NT2/D1 (cell line): ENCODE measurements at regions not wholly inside any gene's neighbourhood (a gene's known extent, or its start where the extent isn't known, plus 50 kb on each side); places are given as distances from the start of the nearest gene placed in this dataset.

Experiments used
- DNase-seq: peaks from one replicate; pipeline ENCODE4 v3.0.0-alpha.2; 2011; ENCODE audit warnings: low read depth, low spot score
- H3K27me3 ChIP-seq: 2 replicates; pipeline ENCODE4 v1.6.0; 2011; ENCODE audit warnings: mild to moderate bottlenecking; ENCODE audit not compliant: insufficient read length, insufficient read depth
- H3K36me3 ChIP-seq: 2 replicates; pipeline ENCODE4 v1.6.1; 2011; ENCODE audit warnings: mild to moderate bottlenecking, low read length, mixed read lengths; ENCODE audit not compliant: insufficient read depth, insufficient read length
- H3K4me1 ChIP-seq: 2 replicates; pipeline ENCODE4 v1.5.1; 2011; ENCODE audit not compliant: insufficient read depth, insufficient read length
- H3K4me3 ChIP-seq: 2 replicates; pipeline ENCODE4 v1.5.1; 2011; ENCODE audit warnings: low read depth; ENCODE audit not compliant: insufficient read length
- H3K9ac ChIP-seq: 2 replicates; pipeline ENCODE4 v1.6.0; 2011; ENCODE audit warnings: low read depth; ENCODE audit not compliant: insufficient read length
- H3K9me3 ChIP-seq: 2 replicates; pipeline ENCODE4 v1.5.1; 2011; ENCODE audit warnings: mild to moderate bottlenecking, low read length; ENCODE audit not compliant: insufficient read depth
- SUZ12 ChIP-seq: IDR thresholded peaks from 2 replicates; pipeline ENCODE4 v1.6.1; 2011; ENCODE audit not compliant: insufficient read length, insufficient read depth; ENCODE audit errors: extremely low read depth
- YY1 ChIP-seq: IDR thresholded peaks from 2 replicates; pipeline ENCODE4 v1.6.1; 2011; ENCODE audit not compliant: insufficient read length, insufficient read depth
- ZNF274 ChIP-seq: IDR thresholded peaks from 2 replicates; pipeline ENCODE4 v1.6.1; 2011; ENCODE audit warnings: mild to moderate bottlenecking, low read depth, low read length

GRCh38 chr15:87687523-87687870 is 569.0 kb downstream of the NTRK3 start:
- H3K9ac ChIP-seq: no peak overlapping the region
- TF ChIP-seq SUZ12: no peak
- TF ChIP-seq ZNF274: no peak
- TF ChIP-seq YY1: no peak
- no peaks in the 10 kb centered on the region for H3K27me3 ChIP-seq
- no peak for DNase-seq
- H3K4me1 ChIP-seq: no peaks in the 10 kb centered on the region
- no peaks in the 10 kb centered on the region for H3K36me3 ChIP-seq
- H3K9me3 ChIP-seq: no peaks in the 10 kb centered on the region
- H3K4me3 ChIP-seq: no peak overlapping the region

GRCh38 chr15:87686841-87687522 is 569.6 kb downstream of the NTRK3 start:
- Histone ChIP-seq H3K9ac (no peak overlapping the region), H3K27me3 (no peaks in the 10 kb centered on the region), H3K9me3 (no peaks in the 10 kb centered on the region), H3K4me1 (no peaks in the 10 kb centered on the region), H3K36me3 (no peaks in the 10 kb centered on the region), H3K4me3 (no peak overlapping the region)
- DNase-seq: no peak
- no peak for TF ChIP-seq SUZ12

- TF ChIP-seq ZNF274 (no peak), YY1 (no peak), SUZ12 (no peak)
- Histone ChIP-seq H3K36me3 (no peaks in the 10 kb centered on the region), H3K9ac (no peak overlapping the region), H3K27me3 (no peaks in the 10 kb centered on the region), H3K9me3 (no peaks in the 10 kb centered on the region), H3K4me3 (no peak overlapping the region), H3K4me1 (no peaks in the 10 kb centered on the region)
- no peak for DNase-seq
Measured at GRCh38 chr15:87686339-87686738, 570.2 kb downstream of the NTRK3 start.

- Histone ChIP-seq H3K36me3 (no peaks in the 10 kb centered on the region), H3K9me3 (no peaks in the 10 kb centered on the region), H3K9ac (no peak overlapping the region), H3K4me3 (no peak overlapping the region), H3K27me3 (no peaks in the 10 kb centered on the region), H3K4me1 (no peaks in the 10 kb centered on the region)
- TF ChIP-seq SUZ12 (no peak), ZNF274 (no peak), YY1 (no peak)
- DNase-seq: no peak
Measured at GRCh38 chr15:87682527-87682926, 574.0 kb downstream of the NTRK3 start.

- Histone ChIP-seq H3K36me3 (no peaks in the 10 kb centered on the region), H3K9me3 (no peaks in the 10 kb centered on the region), H3K4me3 (no peak overlapping the region), H3K27me3 (no peaks in the 10 kb centered on the region), H3K4me1 (no peaks in the 10 kb centered on the region), H3K9ac (no peak overlapping the region)
- DNase-seq: no peak
- TF ChIP-seq ZNF274 (no peak), SUZ12 (no peak), YY1 (no peak)
Measured at GRCh38 chr15:87681104-87681503, 575.4 kb downstream of the NTRK3 start.

GRCh38 chr15:87680208-87680607 is 576.3 kb downstream of the NTRK3 start:
- no peak for TF ChIP-seq SUZ12
- TF ChIP-seq ZNF274: no peak
- no peak for TF ChIP-seq YY1
- no peak overlapping the region for H3K9ac ChIP-seq
- no peak for DNase-seq
- H3K4me1 ChIP-seq: no peaks in the 10 kb centered on the region
- no peaks in the 10 kb centered on the region for H3K36me3 ChIP-seq
- H3K4me3 ChIP-seq: no peak overlapping the region
- H3K9me3 ChIP-seq: no peaks in the 10 kb centered on the region
- H3K27me3 ChIP-seq: no peaks in the 10 kb centered on the region

- no peaks in the 10 kb centered on the region for H3K36me3 ChIP-seq
- no peak overlapping the region for H3K4me3 ChIP-seq
- no peak overlapping the region for H3K9ac ChIP-seq
- H3K4me1 ChIP-seq: no peaks in the 10 kb centered on the region
- no peaks in the 10 kb centered on the region for H3K9me3 ChIP-seq
- no peak for TF ChIP-seq SUZ12
- no peak for TF ChIP-seq ZNF274
- no peak for TF ChIP-seq YY1
- DNase-seq: no peak
- no peaks in the 10 kb centered on the region for H3K27me3 ChIP-seq
Measured at GRCh38 chr15:87675271-87675670, 581.3 kb downstream of the NTRK3 start.
